Natural killer cell (primary cell): ENCODE measurements at regions not wholly inside any gene's neighbourhood (a gene's known extent, or its start where the extent isn't known, plus 50 kb on each side); places are given as distances from the start of the nearest gene placed in this dataset.

Experiments
- ATAC-seq, 3 donors: fragments of 150-1000 bp in 2 of 3; fragments of 200-7000 bp in 1 of 3; cut with Tn5 transposase; 1 replicate in 1 of 3; 2 replicates in 2 of 3; pipeline ENCODE4 v1.10.0; 2021; ENCODE audit warnings: mild to moderate bottlenecking in 2 of 3, moderate library complexity in 2 of 3
- DNase-seq, 2 donors: peaks; one replicate each; pipeline versions ENCODE4 v3.0.0 to v3.0.0-alpha.2; 2013 to 2021; ENCODE audit warnings: mixed read lengths in 1 of 2
- H3K27ac ChIP-seq: one replicate; pipeline ENCODE4 v1.5.1; 2013; ENCODE audit warnings: mild to moderate bottlenecking, low read length
- H3K27me3 ChIP-seq: one replicate; pipeline ENCODE4 v1.6.1; 2013; ENCODE audit warnings: low read length; ENCODE audit not compliant: control insufficient read depth, insufficient read depth
- H3K36me3 ChIP-seq: one replicate; pipeline ENCODE4 v1.6.1; 2013; ENCODE audit warnings: low read length; ENCODE audit not compliant: control insufficient read depth, insufficient read depth
- H3K4me1 ChIP-seq: one replicate; pipeline ENCODE4 v1.6.1; 2013; ENCODE audit warnings: low read length; ENCODE audit not compliant: control insufficient read depth, insufficient read depth
- H3K4me3 ChIP-seq: one replicate; pipeline ENCODE4 v1.5.1; 2013; ENCODE audit warnings: low read length
- H3K9me3 ChIP-seq: one replicate; pipeline ENCODE4 v1.6.1; 2013; ENCODE audit warnings: low read length; ENCODE audit not compliant: control insufficient read depth, insufficient read depth
- H3K27ac Mint-ChIP-seq, 2 donors: one replicate each; pipeline ENCODE4 v1.8.0; 2022; ENCODE audit warnings: mild to moderate bottlenecking in 2 of 2, mixed read lengths in 2 of 2, moderate library complexity in 1 of 2
- H3K27me3 Mint-ChIP-seq, 2 donors: one replicate each; pipeline ENCODE4 v1.8.0; 2022; ENCODE audit warnings: low read depth in 2 of 2, mixed read lengths in 2 of 2
- H3K36me3 Mint-ChIP-seq: one replicate; pipeline ENCODE4 v1.8.0; 2022; ENCODE audit warnings: mixed read lengths
- H3K4me1 Mint-ChIP-seq, 2 donors: one replicate each; pipeline ENCODE4 v1.8.0; 2022; ENCODE audit warnings: mixed read lengths in 2 of 2
- H3K4me3 Mint-ChIP-seq: one replicate; pipeline ENCODE4 v1.8.0; 2022; ENCODE audit warnings: mild to moderate bottlenecking, moderate library complexity, mixed read lengths
- H3K9me3 Mint-ChIP-seq, 2 donors: one replicate each; pipeline ENCODE4 v1.8.0; 2022; ENCODE audit warnings: mixed read lengths in 2 of 2
- CTCF ChIP-seq: fragments of 200-600 bp; IDR thresholded peaks from one replicate; pipeline ENCODE4 v1.8.0; 2022; ENCODE audit warnings: antibody characterized with exemption
- WGBS: methylation state at CpG from one replicate; pipeline ENCODE4 v1.1.7; 2013; ENCODE audit warnings: missing lambda C conversion rate; ENCODE audit not compliant: insufficient coverage; 5-methylcytosine and 5-hydroxymethylcytosine counted together
- intact Hi-C: fragments of 100-400 bp; cut with micrococcal nuclease; formaldehyde crosslinking; loops from one replicate; pipeline ENCODE4 v1.14.2; 2022

- DNase-seq (no peak), ATAC-seq (no peak)
- Histone ChIP-seq H3K36me3 (no peaks in the 10 kb centered on the region), H3K4me3 (no peak overlapping the region), H3K4me1 (no peaks in the 10 kb centered on the region), H3K27ac (no peak overlapping the region), H3K9me3 (no peaks in the 10 kb centered on the region), H3K27me3 (no peaks in the 10 kb centered on the region)
- H3K27ac Mint-ChIP-seq: no peak overlapping the region
- intact Hi-C loops: no loop called here
- no peak overlapping the region for H3K4me3 Mint-ChIP-seq
- peaks cover 5 to 20% of the 10 kb centered on the region in 2 donors for H3K27me3 Mint-ChIP-seq
- WGBS: 77% methylated on average over 6 of the region's 7 CpGs
- peaks cover 0 to 6% of the 10 kb centered on the region in 2 donors for H3K4me1 Mint-ChIP-seq
- no peak for TF ChIP-seq CTCF
- no peaks in the 10 kb centered on the region for H3K36me3 Mint-ChIP-seq
- H3K9me3 Mint-ChIP-seq: no peaks in the 10 kb centered on the region
Observed at GRCh38 chr17:43326490-43327275, 72.1 kb upstream of the ARL4D start.

DNA sequence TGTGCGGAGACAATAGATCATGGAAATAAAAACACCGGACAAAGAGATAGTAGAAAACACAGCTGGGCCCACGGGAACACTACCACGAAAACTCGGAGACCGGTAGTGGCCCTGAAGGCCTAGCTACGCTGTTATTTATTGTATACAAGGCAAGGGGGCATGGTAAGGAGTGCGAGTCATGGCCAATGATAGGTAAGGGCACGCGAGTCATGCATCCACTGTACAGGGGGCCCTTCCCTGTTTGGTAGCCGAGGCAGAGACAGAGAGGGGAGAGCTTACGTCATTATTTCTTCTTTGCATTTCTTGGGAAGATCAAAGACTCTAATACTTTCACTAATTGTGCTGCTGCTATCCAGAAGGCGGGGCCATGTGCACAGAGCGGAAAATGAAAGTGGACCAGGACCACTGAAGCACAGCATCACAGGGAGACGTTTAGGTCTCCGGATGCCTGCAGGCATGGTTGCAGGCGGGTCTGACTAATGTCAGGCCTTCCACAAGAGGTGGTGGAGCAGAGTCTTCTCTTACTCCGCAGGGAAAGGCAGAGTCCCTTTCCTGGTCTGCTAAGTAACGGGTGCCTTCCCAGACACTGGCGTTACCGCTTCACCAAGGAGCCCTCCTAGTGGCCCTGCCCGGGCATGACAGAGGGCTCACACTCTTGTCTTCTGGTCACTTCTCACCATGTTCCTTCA, 74.4 kb upstream of the ARL4D start:
- Mint-ChIP-seq H3K4me3 (no peak overlapping the region), H3K36me3 (no peaks in the 10 kb centered on the region), H3K9me3 (no peaks in the 10 kb centered on the region), H3K27me3 (peaks cover 5 to 20% of the 10 kb centered on the region in 2 donors), H3K27ac (no peak overlapping the region), H3K4me1 (peaks cover 0 to 6% of the 10 kb centered on the region in 2 donors)
- H3K36me3 ChIP-seq: no peaks in the 10 kb centered on the region
- H3K27ac ChIP-seq: no peak overlapping the region
- H3K9me3 ChIP-seq: peaks cover 6% of the 10 kb centered on the region
- DNase-seq: no peak
- ATAC-seq: no peak
- 90% methylated on average over 22 of the region's 22 CpGs for WGBS
- intact Hi-C loops: no loop called here
- no peaks in the 10 kb centered on the region for H3K4me1 ChIP-seq
- TF ChIP-seq CTCF: no peak
- H3K4me3 ChIP-seq: no peak overlapping the region
- H3K27me3 ChIP-seq: no peaks in the 10 kb centered on the region

DNA sequence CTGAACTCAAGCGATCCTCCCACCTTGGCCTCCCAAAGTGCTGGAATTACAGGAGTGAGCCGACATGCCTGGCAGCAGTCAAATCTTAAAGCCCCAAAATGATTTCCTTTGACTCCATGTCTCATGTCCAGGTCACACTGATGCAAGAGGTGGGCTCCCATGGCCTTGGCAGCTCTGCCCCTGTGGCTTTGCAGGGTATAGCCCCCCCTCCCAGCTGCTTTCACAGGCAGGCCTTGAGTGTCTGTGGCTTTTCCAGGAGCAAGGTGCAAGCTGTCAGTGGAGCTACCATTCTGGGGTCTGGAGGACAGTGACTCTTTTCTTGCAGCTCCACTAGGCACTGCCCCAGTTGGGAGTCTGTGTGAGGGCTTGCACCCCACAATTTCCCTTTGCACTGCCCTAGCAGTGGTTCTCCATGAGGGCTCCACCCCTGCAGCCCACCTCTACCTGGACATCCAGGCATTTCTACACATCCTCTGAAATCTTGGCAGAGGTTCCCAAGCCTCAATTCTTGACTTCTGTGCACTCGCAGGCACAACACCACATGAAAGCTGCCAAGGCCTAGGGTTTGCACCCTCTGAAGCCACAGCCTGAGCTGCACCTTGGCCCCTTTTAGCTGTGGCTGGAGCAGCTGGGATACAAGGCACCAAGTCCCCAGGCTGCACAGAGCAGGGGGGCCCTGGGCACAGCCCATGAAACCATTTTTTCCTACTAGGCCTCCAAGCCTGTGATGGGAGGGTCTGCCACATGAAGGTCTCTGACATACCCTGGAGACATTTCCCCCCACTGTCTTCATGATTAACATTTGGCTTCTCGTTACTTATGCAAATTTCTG, 79.3 kb upstream of the ARL4D start:
- Mint-ChIP-seq H3K36me3 (no peaks in the 10 kb centered on the region), H3K27ac (no peak overlapping the region), H3K4me1 (peaks cover 0 to 19% of the 10 kb centered on the region in 2 donors), H3K27me3 (no peaks in the 10 kb centered on the region), H3K4me3 (no peak overlapping the region), H3K9me3 (peaks cover 0 to 3% of the 10 kb centered on the region in 2 donors)
- ATAC-seq (no peak), DNase-seq (no peak)
- Histone ChIP-seq H3K27ac (no peak overlapping the region), H3K9me3 (peaks cover 8% of the 10 kb centered on the region), H3K36me3 (no peaks in the 10 kb centered on the region), H3K4me3 (no peak overlapping the region), H3K4me1 (no peaks in the 10 kb centered on the region), H3K27me3 (no peaks in the 10 kb centered on the region)
- intact Hi-C loops: loop anchor here (10.0 kb wide), 1 partner anchor 145 kb away; the partner anchor contains the start of gene NBR1
- 91% methylated on average over 3 of the region's 4 CpGs for WGBS
- no peak for TF ChIP-seq CTCF
